ENCODE measurements at regions not wholly inside any gene's neighbourhood (a gene's known extent, or its start where the extent isn't known, plus 50 kb on each side); places are given as distances from the start of the nearest gene placed in this dataset.

DNA sequence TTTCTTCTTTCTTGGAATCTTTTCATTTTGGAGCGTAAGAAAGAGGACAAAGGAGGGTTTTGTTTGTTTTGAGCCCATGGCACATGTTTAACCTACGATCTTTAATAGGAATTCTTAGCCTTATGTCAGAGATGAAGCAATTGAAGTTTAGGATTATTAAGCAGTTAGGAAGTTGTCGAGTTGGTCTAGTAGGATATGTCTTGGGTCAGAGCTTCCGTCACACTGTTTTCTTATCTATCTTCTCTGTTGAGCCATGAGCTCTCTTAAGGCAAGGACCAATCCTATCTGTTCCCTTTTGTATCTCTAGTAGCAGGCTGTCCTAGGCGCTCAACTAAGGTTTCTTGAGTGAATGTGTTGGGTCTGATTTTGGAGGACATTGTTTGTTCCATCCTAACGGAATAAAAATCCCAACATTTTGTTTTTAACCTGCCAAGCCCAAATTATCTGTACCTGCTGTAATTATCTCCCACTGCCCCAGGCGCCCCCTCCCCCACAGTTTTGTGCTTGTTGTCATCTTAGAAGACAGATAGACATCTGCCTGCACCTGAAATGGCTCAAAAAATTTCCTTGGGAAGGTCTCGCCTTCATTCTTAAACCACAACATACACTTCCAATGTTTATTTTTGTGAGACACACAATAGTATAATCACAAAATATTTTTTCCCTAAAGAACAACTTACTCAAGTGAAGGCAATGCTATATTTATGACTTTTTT lies 95.3 kb upstream of the GADD45A start:
- TF ChIP-seq, protein P1, sequence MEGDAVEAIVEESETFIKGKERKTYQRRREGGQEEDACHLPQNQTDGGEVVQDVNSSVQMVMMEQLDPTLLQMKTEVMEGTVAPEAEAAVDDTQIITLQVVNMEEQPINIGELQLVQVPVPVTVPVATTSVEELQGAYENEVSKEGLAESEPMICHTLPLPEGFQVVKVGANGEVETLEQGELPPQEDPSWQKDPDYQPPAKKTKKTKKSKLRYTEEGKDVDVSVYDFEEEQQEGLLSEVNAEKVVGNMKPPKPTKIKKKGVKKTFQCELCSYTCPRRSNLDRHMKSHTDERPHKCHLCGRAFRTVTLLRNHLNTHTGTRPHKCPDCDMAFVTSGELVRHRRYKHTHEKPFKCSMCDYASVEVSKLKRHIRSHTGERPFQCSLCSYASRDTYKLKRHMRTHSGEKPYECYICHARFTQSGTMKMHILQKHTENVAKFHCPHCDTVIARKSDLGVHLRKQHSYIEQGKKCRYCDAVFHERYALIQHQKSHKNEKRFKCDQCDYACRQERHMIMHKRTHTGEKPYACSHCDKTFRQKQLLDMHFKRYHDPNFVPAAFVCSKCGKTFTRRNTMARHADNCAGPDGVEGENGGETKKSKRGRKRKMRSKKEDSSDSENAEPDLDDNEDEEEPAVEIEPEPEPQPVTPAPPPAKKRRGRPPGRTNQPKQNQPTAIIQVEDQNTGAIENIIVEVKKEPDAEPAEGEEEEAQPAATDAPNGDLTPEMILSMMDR (IDR thresholded peaks at IDR 0.05), result no peak
- TF ChIP-seq POLR2A (IDR thresholded peaks at IDR 0.05), result no peak
